Thoracic aorta (tissue), 2 donors: ENCODE measurements at regions not wholly inside any gene's neighbourhood (a gene's known extent, or its start where the extent isn't known, plus 50 kb on each side); places are given as distances from the start of the nearest gene placed in this dataset.

Experiments used
- ATAC-seq: fragments of 150-250 bp; one replicate; pipeline ENCODE4 v1.8.0; 2017; ENCODE audit warnings: low read depth; ENCODE audit not compliant: insufficient number of reproducible peaks, low FRiP score
- DNase-seq: peaks from one replicate; pipeline ENCODE4 v3.0.0-alpha.2; 2020; ENCODE audit warnings: low spot score
- H3K27ac ChIP-seq, 2 donors: fragments of 200-600 bp; sonication (generic); 1 replicate in 1 of 2; 2 replicates in 1 of 2; pipeline ENCODE4 v1.5.1; 2016; ENCODE audit warnings: mild to moderate bottlenecking in 2 of 2, moderate library complexity in 2 of 2
- H3K27me3 ChIP-seq: fragments of 200-600 bp; sonication (generic); replicated peaks from 2 replicates; pipeline ENCODE4 v1.6.0; 2016; ENCODE audit warnings: mild to moderate bottlenecking; ENCODE audit not compliant: insufficient read depth
- H3K36me3 ChIP-seq: fragments of 200-600 bp; sonication (generic); one replicate; pipeline ENCODE4 v1.5.1; 2016
- H3K4me1 ChIP-seq, 2 donors: fragments of 200-600 bp; sonication (generic); 1 replicate in 1 of 2; 2 replicates in 1 of 2; pipeline versions ENCODE4 v1.5.1 to v1.6.0; 2016; ENCODE audit warnings: low read depth in 2 of 2, mild to moderate bottlenecking in 1 of 2; ENCODE audit not compliant: control insufficient read depth in 1 of 2
- H3K4me3 ChIP-seq: fragments of 200-600 bp; sonication (generic); 2 replicates; pipeline ENCODE4 v1.5.1; 2016; ENCODE audit warnings: mild to moderate bottlenecking
- H3K9me3 ChIP-seq: fragments of 200-600 bp; sonication (generic); 2 replicates; pipeline ENCODE4 v1.5.1; 2016
- CTCF ChIP-seq: fragments of 200-600 bp; sonication (generic); IDR thresholded peaks from one replicate; pipeline ENCODE4 v1.5.1; 2019; ENCODE audit warnings: antibody characterized with exemption

GRCh38 chr14:21724090-21724973 lies 50.7 kb upstream of the OR4E1 start:
- H3K4me3 ChIP-seq = no peak overlapping the region
- H3K36me3 ChIP-seq = no peaks in the 10 kb centered on the region
- H3K4me1 ChIP-seq = no peaks in the 10 kb centered on the region
- ATAC-seq (no peak), DNase-seq (no peak)
- H3K27me3 ChIP-seq = no peaks in the 10 kb centered on the region
- no peak overlapping the region for H3K27ac ChIP-seq
- TF ChIP-seq CTCF = no peak
- H3K9me3 ChIP-seq = no peaks in the 10 kb centered on the region

- H3K27ac ChIP-seq = no peak overlapping the region
- TF ChIP-seq CTCF = no peak
- DNase-seq = no peak
- H3K36me3 ChIP-seq = no peaks in the 10 kb centered on the region
- no peak overlapping the region for H3K4me3 ChIP-seq
- ATAC-seq = no peak
- H3K4me1 ChIP-seq = no peaks in the 10 kb centered on the region
- H3K9me3 ChIP-seq = no peaks in the 10 kb centered on the region
- no peaks in the 10 kb centered on the region for H3K27me3 ChIP-seq
Observed at GRCh38 chr14:21723431-21724045, 49.9 kb upstream of the OR4E1 start.
